Gastrocnemius medialis (tissue), 4 donors: ENCODE measurements at regions not wholly inside any gene's neighbourhood (a gene's known extent, or its start where the extent isn't known, plus 50 kb on each side); places are given as distances from the start of the nearest gene placed in this dataset.

Experiments used
- ATAC-seq, 2 donors: fragments of 150-250 bp; one replicate each; pipeline ENCODE4 v1.9.1; 2016
- DNase-seq, 2 donors: peaks; one replicate each; pipeline ENCODE4 v3.0.0-alpha.2; 2019
- H3K27ac ChIP-seq, 4 donors: fragments of 200-600 bp; sonication (generic); 1 replicate in 1 of 4; 2 replicates in 3 of 4; pipeline ENCODE4 v1.5.1; 2016 to 2018; ENCODE audit warnings: mild to moderate bottlenecking in 2 of 4, moderate library complexity in 1 of 4
- H3K27me3 ChIP-seq, 3 donors: fragments of 200-600 bp; sonication (generic) in 2 of 3; 1 replicate in 1 of 3; 2 replicates in 2 of 3; pipeline versions ENCODE4 v1.5.1 to v1.6.0; 2016 to 2019; ENCODE audit warnings: mild to moderate bottlenecking in 1 of 3, moderate library complexity in 1 of 3
- H3K36me3 ChIP-seq, 2 donors: fragments of 200-600 bp; sonication (generic) in 1 of 2; one replicate each; pipeline ENCODE4 v1.5.1; 2017 to 2018
- H3K4me1 ChIP-seq, 2 donors: fragments of 200-600 bp; sonication (generic) in 1 of 2; one replicate each; pipeline ENCODE4 v1.5.1; 2016 to 2017; ENCODE audit warnings: mild to moderate bottlenecking in 2 of 2
- H3K4me3 ChIP-seq, 4 donors: fragments of 200-600 bp; sonication (generic) in 3 of 4; 1 replicate in 1 of 4; 2 replicates in 3 of 4; pipeline ENCODE4 v1.5.1; 2016 to 2019; ENCODE audit warnings: mild to moderate bottlenecking in 2 of 4
- H3K9me3 ChIP-seq, 3 donors: fragments of 200-600 bp; sonication (generic) in 2 of 3; 1 replicate in 1 of 3; 2 replicates in 2 of 3; pipeline ENCODE4 v1.5.1; 2016 to 2019
- POLR2A ChIP-seq, 2 donors: fragments of 450-650 bp; IDR thresholded peaks; one replicate each; pipeline ENCODE4 v1.6.1; 2017; ENCODE audit warnings: antibody characterized with exemption in 2 of 2, mild to moderate bottlenecking in 2 of 2, moderate library complexity in 2 of 2
- in situ Hi-C, 4 donors: fragments of 200-750 bp; cut with MboI; loops; one replicate each; pipeline versions ENCODE4 v1.15.0 to v1.8.0; 2017; ENCODE audit warnings: low sequenced_read_pairs in 4 of 4
- intact Hi-C: fragments of 100-400 bp; cut with DNase I; formaldehyde crosslinking; loops from one replicate; pipeline ENCODE4 v1.15.1; 2023; ENCODE audit warnings: low total_unique reads
- TF ChIP-seq, protein P1 (sequence below), 5 experiments: fragments of 450-650 bp in 3 of 5; fragments of 200-600 bp in 2 of 5; sonication (generic) in 2 of 5; IDR thresholded peaks in 4 of 5; conservative IDR thresholded peaks in 1 of 5; 1 replicate in 4 of 5; 2 replicates in 1 of 5; pipeline ENCODE4 v1.5.1; 2016 to 2019; ENCODE audit warnings: antibody characterized with exemption in 5 of 5, mild to moderate bottlenecking in 3 of 5, moderate library complexity in 3 of 5

DNA sequence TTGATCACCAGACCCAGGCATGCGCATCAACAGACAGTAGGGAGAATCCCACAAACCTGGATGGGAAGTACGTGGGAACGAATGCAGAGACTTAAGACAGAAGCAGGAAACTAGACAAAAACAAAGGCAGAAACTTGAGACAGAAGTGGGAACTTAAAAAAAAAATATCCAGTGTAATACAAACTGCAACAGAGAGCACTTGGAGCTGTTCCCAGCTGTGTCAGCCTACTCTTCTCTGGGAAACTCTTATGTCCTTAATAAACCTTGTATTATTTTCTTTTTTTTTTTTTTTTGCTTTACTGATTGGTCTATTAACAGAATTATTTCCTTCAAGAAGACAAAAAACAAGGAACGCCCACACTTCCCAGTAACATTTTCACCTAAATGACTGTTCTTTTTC, 1818.1 kb upstream of the RAG2 start:
- no peaks in the 10 kb centered on the region for H3K27me3 ChIP-seq
- H3K27ac ChIP-seq: no peak overlapping the region
- TF ChIP-seq, protein P1, sequence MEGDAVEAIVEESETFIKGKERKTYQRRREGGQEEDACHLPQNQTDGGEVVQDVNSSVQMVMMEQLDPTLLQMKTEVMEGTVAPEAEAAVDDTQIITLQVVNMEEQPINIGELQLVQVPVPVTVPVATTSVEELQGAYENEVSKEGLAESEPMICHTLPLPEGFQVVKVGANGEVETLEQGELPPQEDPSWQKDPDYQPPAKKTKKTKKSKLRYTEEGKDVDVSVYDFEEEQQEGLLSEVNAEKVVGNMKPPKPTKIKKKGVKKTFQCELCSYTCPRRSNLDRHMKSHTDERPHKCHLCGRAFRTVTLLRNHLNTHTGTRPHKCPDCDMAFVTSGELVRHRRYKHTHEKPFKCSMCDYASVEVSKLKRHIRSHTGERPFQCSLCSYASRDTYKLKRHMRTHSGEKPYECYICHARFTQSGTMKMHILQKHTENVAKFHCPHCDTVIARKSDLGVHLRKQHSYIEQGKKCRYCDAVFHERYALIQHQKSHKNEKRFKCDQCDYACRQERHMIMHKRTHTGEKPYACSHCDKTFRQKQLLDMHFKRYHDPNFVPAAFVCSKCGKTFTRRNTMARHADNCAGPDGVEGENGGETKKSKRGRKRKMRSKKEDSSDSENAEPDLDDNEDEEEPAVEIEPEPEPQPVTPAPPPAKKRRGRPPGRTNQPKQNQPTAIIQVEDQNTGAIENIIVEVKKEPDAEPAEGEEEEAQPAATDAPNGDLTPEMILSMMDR (IDR thresholded peaks at IDR 0.05 in 4 of 5, conservative IDR thresholded peaks at IDR 0.05 in 1 of 5): no peak
- TF ChIP-seq POLR2A (IDR thresholded peaks at IDR 0.05): no peak
- H3K36me3 ChIP-seq: no peaks in the 10 kb centered on the region
- no peaks in the 10 kb centered on the region for H3K9me3 ChIP-seq
- ATAC-seq (no peak), DNase-seq (no peak)
- in situ Hi-C loops (no loop called here), intact Hi-C loops (no loop called here)
- no peaks in the 10 kb centered on the region for H3K4me1 ChIP-seq
- H3K4me3 ChIP-seq: no peak overlapping the region

DNA sequence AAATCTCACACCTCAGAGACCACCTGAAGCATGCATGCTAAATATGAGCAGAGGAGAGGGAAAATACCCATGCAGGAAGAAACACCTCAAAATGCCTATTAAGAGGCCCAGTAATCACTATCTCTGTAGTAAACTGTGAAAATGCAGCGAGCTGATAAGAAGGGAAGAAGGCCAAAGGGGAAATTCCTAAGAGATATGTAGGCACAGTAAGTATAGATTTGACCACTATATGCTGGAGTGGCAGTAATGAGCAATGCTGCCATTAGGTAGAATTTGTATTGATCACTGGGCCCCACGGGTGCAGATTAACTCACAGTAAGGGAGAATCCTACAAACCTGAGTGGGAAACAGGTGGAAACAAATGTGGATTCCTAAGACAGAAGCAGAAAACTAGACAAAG, 1813.1 kb upstream of the RAG2 start:
- H3K27ac ChIP-seq: no peak overlapping the region
- no peaks in the 10 kb centered on the region for H3K36me3 ChIP-seq
- H3K4me3 ChIP-seq: no peak overlapping the region
- H3K9me3 ChIP-seq: no peaks in the 10 kb centered on the region
- ATAC-seq (no peak), DNase-seq (no peak)
- no peaks in the 10 kb centered on the region for H3K4me1 ChIP-seq
- intact Hi-C loops (no loop called here), in situ Hi-C loops (no loop called here)
- no peaks in the 10 kb centered on the region for H3K27me3 ChIP-seq
- TF ChIP-seq, protein P1 (IDR thresholded peaks at IDR 0.05 in 4 of 5, conservative IDR thresholded peaks at IDR 0.05 in 1 of 5): no peak
- TF ChIP-seq POLR2A (IDR thresholded peaks at IDR 0.05): no peak

DNA sequence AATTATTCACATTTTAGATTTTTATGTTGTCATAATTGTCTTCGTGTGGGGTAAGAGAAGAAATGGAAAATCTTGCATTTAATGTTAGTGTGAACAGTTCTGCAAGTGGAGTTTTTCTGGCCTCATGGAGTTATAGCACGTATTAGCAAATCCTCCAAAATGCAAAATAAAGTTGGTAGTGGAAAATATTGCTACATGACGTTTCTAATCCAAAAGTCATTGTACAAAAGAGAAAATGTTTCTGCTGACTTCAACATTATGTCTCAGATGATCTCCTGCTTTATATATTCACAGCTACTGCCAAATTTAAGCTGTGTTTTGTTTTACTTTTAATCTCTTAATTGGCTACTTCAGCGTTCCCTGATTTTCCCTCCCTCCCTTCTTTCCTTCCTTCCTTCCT, 1804.0 kb upstream of the RAG2 start:
- Histone ChIP-seq H3K4me3 (no peak overlapping the region), H3K9me3 (peaks cover 0 to 4% (median 0%) of the 10 kb centered on the region in 3 donors), H3K27me3 (no peaks in the 10 kb centered on the region), H3K27ac (no peak overlapping the region), H3K36me3 (no peaks in the 10 kb centered on the region), H3K4me1 (no peaks in the 10 kb centered on the region)
- in situ Hi-C loops: no loop called here
- DNase-seq: no peak
- intact Hi-C loops: no loop called here
- ATAC-seq: no peak
- TF ChIP-seq, protein P1 (IDR thresholded peaks at IDR 0.05 in 4 of 5, conservative IDR thresholded peaks at IDR 0.05 in 1 of 5): no peak
- no peak for TF ChIP-seq POLR2A (IDR thresholded peaks at IDR 0.05)

GRCh38 chr11:38392176-38392575, 1794.1 kb upstream of the RAG2 start:
- no peak for DNase-seq
- Histone ChIP-seq H3K9me3 (no peaks in the 10 kb centered on the region), H3K4me1 (no peaks in the 10 kb centered on the region), H3K36me3 (no peaks in the 10 kb centered on the region), H3K27me3 (no peaks in the 10 kb centered on the region), H3K27ac (no peak overlapping the region), H3K4me3 (no peak overlapping the region)
- ATAC-seq: no peak
- TF ChIP-seq, protein P1 (IDR thresholded peaks at IDR 0.05 in 4 of 5, conservative IDR thresholded peaks at IDR 0.05 in 1 of 5): no peak
- TF ChIP-seq POLR2A (IDR thresholded peaks at IDR 0.05): no peak
- intact Hi-C loops (no loop called here), in situ Hi-C loops (no loop called here)

DNA sequence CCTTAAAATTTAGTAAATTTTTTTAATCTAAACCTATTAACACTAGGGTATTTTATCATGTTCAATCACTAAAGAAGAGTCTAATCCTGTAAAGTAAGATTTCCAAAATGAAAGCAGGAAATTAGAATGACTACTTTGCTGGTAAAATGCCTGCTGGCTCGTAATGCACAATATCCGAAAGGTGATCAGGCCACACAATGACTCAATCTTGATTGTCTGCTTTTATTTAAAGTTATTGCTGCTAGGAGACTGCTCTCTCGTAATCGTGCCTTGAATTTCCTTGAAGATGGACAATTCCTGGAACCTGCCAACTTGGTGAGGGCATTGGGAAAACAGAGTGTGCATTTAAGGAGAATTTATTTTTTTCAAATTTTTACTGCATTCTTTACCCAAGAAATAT, 1786.5 kb upstream of the RAG2 start:
- no peaks in the 10 kb centered on the region for H3K27me3 ChIP-seq
- intact Hi-C loops: no loop called here

More for the DNA sequence above, 1786.5 kb upstream of the RAG2 start:
- TF ChIP-seq, protein P1 (IDR thresholded peaks at IDR 0.05 in 4 of 5, conservative IDR thresholded peaks at IDR 0.05 in 1 of 5): no peak
- TF ChIP-seq POLR2A (IDR thresholded peaks at IDR 0.05): no peak
- in situ Hi-C loops: no loop called here
- no peak overlapping the region for H3K4me3 ChIP-seq
- H3K9me3 ChIP-seq: no peaks in the 10 kb centered on the region
- H3K27ac ChIP-seq: no peak overlapping the region
- H3K4me1 ChIP-seq: no peaks in the 10 kb centered on the region
- no peaks in the 10 kb centered on the region for H3K36me3 ChIP-seq
- ATAC-seq (no peak), DNase-seq (no peak)
